Astrocyte (in vitro differentiated cells and primary cell): ENCODE measurements at regions not wholly inside any gene's neighbourhood (a gene's known extent, or its start where the extent isn't known, plus 50 kb on each side); places are given as distances from the start of the nearest gene placed in this dataset.

ENCODE experiments used
- EZH2 ChIP-seq: IDR thresholded peaks from 2 replicates; pipeline ENCODE4 v1.6.1; 2012; ENCODE audit warnings: mild to moderate bottlenecking, low read length, inconsistent platforms; ENCODE audit not compliant: insufficient read depth
- TF ChIP-seq, protein P1 (sequence below): IDR thresholded peaks from 2 replicates; pipeline ENCODE4 v1.5.1; 2011; ENCODE audit warnings: low read depth, mild to moderate bottlenecking, inconsistent platforms, low read length, moderate library complexity; ENCODE audit not compliant: insufficient read depth

DNA sequence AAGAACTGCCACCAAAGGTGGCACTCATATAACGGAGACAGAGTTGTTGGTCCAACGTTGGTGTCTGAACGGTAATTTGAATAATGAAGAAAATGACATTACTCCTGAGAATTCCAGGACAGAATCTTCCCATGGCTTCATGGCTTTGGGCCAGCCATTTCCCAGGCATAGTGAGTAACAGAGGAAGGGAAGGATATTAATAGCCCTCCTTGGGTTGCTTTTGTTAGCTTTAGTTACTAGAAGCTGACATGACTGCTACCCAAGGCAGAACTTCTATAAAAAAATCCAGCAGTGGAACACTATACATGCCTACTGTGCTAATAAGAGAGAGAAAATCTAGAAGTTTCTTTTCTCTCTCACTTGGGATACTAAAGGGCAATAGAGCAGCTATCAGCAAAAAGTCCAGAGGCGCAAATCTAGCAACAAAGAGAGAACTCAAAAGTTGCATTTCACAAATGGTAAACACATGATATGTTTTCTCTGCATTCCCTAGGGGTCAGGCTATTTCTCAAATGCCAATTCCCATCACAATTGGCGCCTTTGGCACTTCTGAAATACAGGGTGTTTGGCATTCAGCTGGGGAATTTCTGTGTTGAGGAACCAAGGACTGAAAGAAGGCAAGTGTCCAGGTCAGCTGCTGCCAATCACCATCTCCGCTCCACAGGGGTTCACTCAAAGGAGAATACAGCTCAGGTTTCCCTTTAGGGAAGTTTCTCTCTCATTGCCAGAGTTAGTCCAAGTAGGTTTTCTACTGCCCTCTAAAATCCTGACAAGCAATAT is 160.8 kb upstream of the KYNU start:
- TF ChIP-seq, protein P1, sequence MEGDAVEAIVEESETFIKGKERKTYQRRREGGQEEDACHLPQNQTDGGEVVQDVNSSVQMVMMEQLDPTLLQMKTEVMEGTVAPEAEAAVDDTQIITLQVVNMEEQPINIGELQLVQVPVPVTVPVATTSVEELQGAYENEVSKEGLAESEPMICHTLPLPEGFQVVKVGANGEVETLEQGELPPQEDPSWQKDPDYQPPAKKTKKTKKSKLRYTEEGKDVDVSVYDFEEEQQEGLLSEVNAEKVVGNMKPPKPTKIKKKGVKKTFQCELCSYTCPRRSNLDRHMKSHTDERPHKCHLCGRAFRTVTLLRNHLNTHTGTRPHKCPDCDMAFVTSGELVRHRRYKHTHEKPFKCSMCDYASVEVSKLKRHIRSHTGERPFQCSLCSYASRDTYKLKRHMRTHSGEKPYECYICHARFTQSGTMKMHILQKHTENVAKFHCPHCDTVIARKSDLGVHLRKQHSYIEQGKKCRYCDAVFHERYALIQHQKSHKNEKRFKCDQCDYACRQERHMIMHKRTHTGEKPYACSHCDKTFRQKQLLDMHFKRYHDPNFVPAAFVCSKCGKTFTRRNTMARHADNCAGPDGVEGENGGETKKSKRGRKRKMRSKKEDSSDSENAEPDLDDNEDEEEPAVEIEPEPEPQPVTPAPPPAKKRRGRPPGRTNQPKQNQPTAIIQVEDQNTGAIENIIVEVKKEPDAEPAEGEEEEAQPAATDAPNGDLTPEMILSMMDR = no peak
- TF ChIP-seq EZH2 = no peak
